GM12891 (cell line): ENCODE measurements at regions not wholly inside any gene's neighbourhood (a gene's known extent, or its start where the extent isn't known, plus 50 kb on each side); places are given as distances from the start of the nearest gene placed in this dataset.

Source experiments
- DNase-seq: peaks from one replicate; pipeline ENCODE4 v3.0.0; 2011; ENCODE audit warnings: low spot score; ENCODE audit not compliant: insufficient read length
- FAIRE-seq: peaks from 2 replicates; lab custom pipeline; 2011; peaks lifted over from hg19 to GRCh38; lab: Jason Lieb, UNC
- PAX5 ChIP-seq: IDR thresholded peaks from 2 replicates; pipeline ENCODE4 v1.6.1; 2011; ENCODE audit warnings: low read length, moderate library complexity, mild to moderate bottlenecking; ENCODE audit not compliant: insufficient read depth, severe bottlenecking
- POLR2A ChIP-seq: IDR thresholded peaks from 2 replicates; pipeline ENCODE4 v1.6.1; 2011; ENCODE audit warnings: low read depth, low read length, control low read depth
- POLR2AphosphoS5 ChIP-seq: IDR thresholded peaks from 2 replicates; pipeline ENCODE4 v1.6.1; 2011; ENCODE audit warnings: low read depth, low read length, control low read depth
- POU2F2 ChIP-seq: IDR thresholded peaks from 2 replicates; pipeline ENCODE4 v1.6.1; 2011; ENCODE audit warnings: low read depth, mild to moderate bottlenecking, control low read depth, low read length, moderate library complexity
- SPI1 ChIP-seq: IDR thresholded peaks from 2 replicates; pipeline ENCODE4 v1.6.1; 2011; ENCODE audit warnings: low read depth, low read length, control low read depth
- TAF1 ChIP-seq: IDR thresholded peaks from 2 replicates; pipeline ENCODE4 v1.6.1; 2011; ENCODE audit warnings: low read depth, low read length, control low read depth

GRCh38 chr11:116073854-116074837 lies 569.9 kb upstream of the CADM1 start:
- DNase-seq (peak; percentile 17), FAIRE-seq (peak; percentile 33)
- TF ChIP-seq PAX5 = peak; percentile 27
- no peak for TF ChIP-seq POLR2A
- TF ChIP-seq POLR2AphosphoS5 = no peak
- TF ChIP-seq TAF1 = no peak
- TF ChIP-seq POU2F2 = no peak
- TF ChIP-seq SPI1 = 0 out of 2 replicates have a peak, but pooled peaks have one; percentile 3

GRCh38 chr11:116072601-116073410 lies 568.6 kb upstream of the CADM1 start:
- TF ChIP-seq POU2F2 = no peak
- TF ChIP-seq POLR2AphosphoS5 = no peak
- no peak for TF ChIP-seq POLR2A
- no peak for TF ChIP-seq TAF1
- TF ChIP-seq PAX5 = no peak
- no peak for TF ChIP-seq SPI1
- FAIRE-seq (no peak), DNase-seq (no peak)

GRCh38 chr11:116072133-116072532 lies 567.9 kb upstream of the CADM1 start:
- TF ChIP-seq POU2F2 (no peak), PAX5 (no peak), POLR2AphosphoS5 (no peak), SPI1 (no peak), TAF1 (no peak), POLR2A (no peak)
- FAIRE-seq (no peak), DNase-seq (no peak)

- no peak for TF ChIP-seq POLR2AphosphoS5
- no peak for TF ChIP-seq POLR2A
- TF ChIP-seq PAX5 = no peak
- no peak for FAIRE-seq
- DNase-seq = no peak
Observed at GRCh38 chr11:116071241-116071640, 567.0 kb upstream of the CADM1 start.

- no peak for TF ChIP-seq TAF1
- FAIRE-seq = no peak
- no peak for DNase-seq
Observed at GRCh38 chr11:116070520-116070919, 566.3 kb upstream of the CADM1 start.

- FAIRE-seq (no peak), DNase-seq (no peak)
- TF ChIP-seq PAX5 (no peak), SPI1 (no peak), POU2F2 (no peak), POLR2A (no peak), POLR2AphosphoS5 (no peak), TAF1 (no peak)
Observed at GRCh38 chr11:116066777-116067176, 562.6 kb upstream of the CADM1 start.

GRCh38 chr11:116065986-116066385 lies 561.8 kb upstream of the CADM1 start:
- no peak for DNase-seq
- peak; percentile 76 for FAIRE-seq
- TF ChIP-seq POU2F2 (no peak), SPI1 (no peak), PAX5 (no peak), POLR2AphosphoS5 (no peak), POLR2A (no peak)

GRCh38 chr11:116065191-116065895 lies 561.1 kb upstream of the CADM1 start:
- DNase-seq (no peak), FAIRE-seq (no peak)
- TF ChIP-seq PAX5 (no peak), POLR2A (no peak), TAF1 (no peak), SPI1 (no peak), POU2F2 (no peak), POLR2AphosphoS5 (no peak)

GRCh38 chr11:116062490-116063171 lies 558.4 kb upstream of the CADM1 start:
- FAIRE-seq (peak; percentile 85), DNase-seq (no peak)
- peak; percentile 89 for TF ChIP-seq SPI1
- TF ChIP-seq POU2F2 = no peak
- TF ChIP-seq PAX5 = no peak
- TF ChIP-seq POLR2A = no peak
